GM23338 (cell line): ENCODE measurements at regions not wholly inside any gene's neighbourhood (a gene's known extent, or its start where the extent isn't known, plus 50 kb on each side); places are given as distances from the start of the nearest gene placed in this dataset.

Experiments
- CREB1 ChIP-seq: fragments of 250-450 bp; sonication (Bioruptor Pico); IDR thresholded peaks from 2 replicates; pipeline ENCODE4 v1.5.0; 2020; ENCODE audit warnings: low read depth, mild to moderate bottlenecking, moderate library complexity
- EZH2phosphoT487 ChIP-seq: fragments of 200-600 bp; sonication (generic); IDR thresholded peaks from one replicate; pipeline ENCODE4 v1.8.1; 2018; ENCODE audit warnings: antibody characterized with exemption; ENCODE audit not compliant: unreplicated experiment
- JUNB ChIP-seq: IDR thresholded peaks from one replicate; pipeline ENCODE4 v1.6.1; 2016; ENCODE audit warnings: antibody characterized with exemption; ENCODE audit not compliant: unreplicated experiment
- POLR2AphosphoS5 ChIP-seq: IDR thresholded peaks from 2 replicates; pipeline ENCODE4 v1.6.1; 2016; ENCODE audit warnings: antibody characterized with exemption, low read depth
- STAT1 ChIP-seq: IDR thresholded peaks from one replicate; pipeline ENCODE4 v1.6.1; 2016; ENCODE audit warnings: antibody characterized with exemption; ENCODE audit not compliant: unreplicated experiment
- ZNF331 ChIP-seq: fragments of 250-450 bp; sonication (Bioruptor Pico); IDR thresholded peaks from 2 replicates; pipeline ENCODE4 v1.5.0; 2020; ENCODE audit warnings: low read depth, mild to moderate bottlenecking, moderate library complexity
- TF ChIP-seq, protein P1 (sequence below), 2 experiments: fragments of 200-600 bp in 1 of 2; sonication (generic) in 1 of 2; conservative IDR thresholded peaks; 2 replicates each; pipeline versions ENCODE4 v1.5.1 to v1.6.1; 2016 to 2017; ENCODE audit warnings: antibody characterized with exemption in 2 of 2, low read depth in 2 of 2, mild to moderate bottlenecking in 2 of 2, moderate library complexity in 1 of 2
- TF ChIP-seq, protein P2 (sequence below): IDR thresholded peaks from one replicate; pipeline ENCODE4 v1.6.1; 2018; ENCODE audit warnings: antibody characterized with exemption; ENCODE audit not compliant: unreplicated experiment

DNA sequence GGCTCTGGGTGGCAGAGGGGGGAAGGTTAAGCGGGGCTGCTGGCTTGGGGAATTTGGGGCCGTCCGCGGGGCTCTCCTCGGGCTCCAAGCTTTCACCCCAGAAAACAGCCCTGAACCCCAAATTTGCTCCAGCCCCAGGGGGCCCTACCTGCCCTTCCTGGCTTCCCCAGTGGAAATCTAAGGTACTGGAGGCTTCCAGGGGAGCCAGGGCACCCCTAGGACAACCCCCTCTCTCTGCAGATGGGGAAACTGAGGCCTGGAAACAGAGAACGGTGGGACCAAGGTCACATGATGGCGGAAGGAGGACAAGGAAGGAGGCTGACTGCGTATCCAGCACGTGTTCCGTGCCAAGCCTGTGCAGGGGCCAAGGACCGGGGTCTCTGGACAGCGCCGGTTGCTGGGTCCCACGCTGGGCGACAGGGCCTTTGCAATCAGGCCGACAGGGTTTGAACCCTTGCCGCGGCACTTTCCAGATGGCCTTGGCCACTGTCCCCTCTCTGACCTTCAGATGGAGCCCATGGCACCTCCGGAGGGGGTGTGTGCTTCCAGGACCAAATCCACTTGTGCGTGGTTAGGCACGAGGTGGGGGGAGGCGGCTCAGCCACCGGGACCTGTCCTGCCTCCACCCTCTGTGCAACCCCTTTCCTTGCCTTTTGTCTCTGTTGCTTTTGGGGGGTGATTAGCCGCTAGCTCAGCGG is 183.1 kb downstream of the C9orf50 start:
- TF ChIP-seq, protein P1, sequence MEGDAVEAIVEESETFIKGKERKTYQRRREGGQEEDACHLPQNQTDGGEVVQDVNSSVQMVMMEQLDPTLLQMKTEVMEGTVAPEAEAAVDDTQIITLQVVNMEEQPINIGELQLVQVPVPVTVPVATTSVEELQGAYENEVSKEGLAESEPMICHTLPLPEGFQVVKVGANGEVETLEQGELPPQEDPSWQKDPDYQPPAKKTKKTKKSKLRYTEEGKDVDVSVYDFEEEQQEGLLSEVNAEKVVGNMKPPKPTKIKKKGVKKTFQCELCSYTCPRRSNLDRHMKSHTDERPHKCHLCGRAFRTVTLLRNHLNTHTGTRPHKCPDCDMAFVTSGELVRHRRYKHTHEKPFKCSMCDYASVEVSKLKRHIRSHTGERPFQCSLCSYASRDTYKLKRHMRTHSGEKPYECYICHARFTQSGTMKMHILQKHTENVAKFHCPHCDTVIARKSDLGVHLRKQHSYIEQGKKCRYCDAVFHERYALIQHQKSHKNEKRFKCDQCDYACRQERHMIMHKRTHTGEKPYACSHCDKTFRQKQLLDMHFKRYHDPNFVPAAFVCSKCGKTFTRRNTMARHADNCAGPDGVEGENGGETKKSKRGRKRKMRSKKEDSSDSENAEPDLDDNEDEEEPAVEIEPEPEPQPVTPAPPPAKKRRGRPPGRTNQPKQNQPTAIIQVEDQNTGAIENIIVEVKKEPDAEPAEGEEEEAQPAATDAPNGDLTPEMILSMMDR (conservative IDR thresholded peaks at IDR 0.05; ENCODE audit: low read depth in 2 of 2) = no peak
- TF ChIP-seq, protein P2, sequence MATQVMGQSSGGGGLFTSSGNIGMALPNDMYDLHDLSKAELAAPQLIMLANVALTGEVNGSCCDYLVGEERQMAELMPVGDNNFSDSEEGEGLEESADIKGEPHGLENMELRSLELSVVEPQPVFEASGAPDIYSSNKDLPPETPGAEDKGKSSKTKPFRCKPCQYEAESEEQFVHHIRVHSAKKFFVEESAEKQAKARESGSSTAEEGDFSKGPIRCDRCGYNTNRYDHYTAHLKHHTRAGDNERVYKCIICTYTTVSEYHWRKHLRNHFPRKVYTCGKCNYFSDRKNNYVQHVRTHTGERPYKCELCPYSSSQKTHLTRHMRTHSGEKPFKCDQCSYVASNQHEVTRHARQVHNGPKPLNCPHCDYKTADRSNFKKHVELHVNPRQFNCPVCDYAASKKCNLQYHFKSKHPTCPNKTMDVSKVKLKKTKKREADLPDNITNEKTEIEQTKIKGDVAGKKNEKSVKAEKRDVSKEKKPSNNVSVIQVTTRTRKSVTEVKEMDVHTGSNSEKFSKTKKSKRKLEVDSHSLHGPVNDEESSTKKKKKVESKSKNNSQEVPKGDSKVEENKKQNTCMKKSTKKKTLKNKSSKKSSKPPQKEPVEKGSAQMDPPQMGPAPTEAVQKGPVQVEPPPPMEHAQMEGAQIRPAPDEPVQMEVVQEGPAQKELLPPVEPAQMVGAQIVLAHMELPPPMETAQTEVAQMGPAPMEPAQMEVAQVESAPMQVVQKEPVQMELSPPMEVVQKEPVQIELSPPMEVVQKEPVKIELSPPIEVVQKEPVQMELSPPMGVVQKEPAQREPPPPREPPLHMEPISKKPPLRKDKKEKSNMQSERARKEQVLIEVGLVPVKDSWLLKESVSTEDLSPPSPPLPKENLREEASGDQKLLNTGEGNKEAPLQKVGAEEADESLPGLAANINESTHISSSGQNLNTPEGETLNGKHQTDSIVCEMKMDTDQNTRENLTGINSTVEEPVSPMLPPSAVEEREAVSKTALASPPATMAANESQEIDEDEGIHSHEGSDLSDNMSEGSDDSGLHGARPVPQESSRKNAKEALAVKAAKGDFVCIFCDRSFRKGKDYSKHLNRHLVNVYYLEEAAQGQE = no peak
- no peak for TF ChIP-seq POLR2AphosphoS5
- TF ChIP-seq JUNB = no peak
- no peak for TF ChIP-seq STAT1
- TF ChIP-seq CREB1 = no peak
- no peak for TF ChIP-seq ZNF331 (CRISPR knock-in tag)
- no peak for TF ChIP-seq EZH2phosphoT487
